HG03469 (cell line): ENCODE measurements at regions not wholly inside any gene's neighbourhood (a gene's known extent, or its start where the extent isn't known, plus 50 kb on each side); places are given as distances from the start of the nearest gene placed in this dataset.
"Not testable (repeated sequence)": the region's sequence is repeated elsewhere in the genome, so short reads cannot be mapped to it uniquely, and the experiment has no call there.

Source experiments
- ATAC-seq: cut with Tn5 transposase; IDR thresholded peaks from one replicate; pipeline ENCODE4 v1.9.1; 2021; ENCODE audit warnings: mild to moderate bottlenecking, moderate library complexity, moderate number of reproducible peaks; ENCODE audit not compliant: unreplicated experiment

DNA sequence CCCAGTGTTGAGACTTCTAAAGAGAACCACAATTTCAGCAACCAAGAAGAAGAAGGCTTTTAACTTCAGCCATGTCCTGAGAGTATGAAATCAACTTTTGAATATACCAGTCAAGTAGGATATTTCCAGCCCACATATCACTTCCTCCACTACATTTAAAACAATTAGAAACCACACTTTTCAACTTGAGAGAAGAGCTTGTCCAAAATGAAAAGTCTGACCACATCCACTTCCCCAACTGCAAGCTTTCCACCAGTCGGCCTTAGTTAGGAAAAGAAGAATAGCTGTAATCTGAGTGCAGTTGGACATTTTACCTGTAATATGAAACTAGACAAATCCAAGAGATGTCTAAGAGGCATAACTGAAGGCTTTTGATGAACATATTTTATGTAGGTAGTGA is 101.9 kb upstream of the SLC7A11 start:
- no peak for ATAC-seq

GRCh38 chr4:138341739-138342415 is 99.7 kb upstream of the SLC7A11 start:
- ATAC-seq = peak; percentile 71

GRCh38 chr4:138338840-138339239 is 96.7 kb upstream of the SLC7A11 start:
- no peak for ATAC-seq

GRCh38 chr4:138338222-138338621 is 96.1 kb upstream of the SLC7A11 start:
- not testable (repeated sequence) for ATAC-seq

- ATAC-seq = no peak
These were observed 92.3 kb upstream of the SLC7A11 start for GRCh38 chr4:138334346-138335016.

DNA sequence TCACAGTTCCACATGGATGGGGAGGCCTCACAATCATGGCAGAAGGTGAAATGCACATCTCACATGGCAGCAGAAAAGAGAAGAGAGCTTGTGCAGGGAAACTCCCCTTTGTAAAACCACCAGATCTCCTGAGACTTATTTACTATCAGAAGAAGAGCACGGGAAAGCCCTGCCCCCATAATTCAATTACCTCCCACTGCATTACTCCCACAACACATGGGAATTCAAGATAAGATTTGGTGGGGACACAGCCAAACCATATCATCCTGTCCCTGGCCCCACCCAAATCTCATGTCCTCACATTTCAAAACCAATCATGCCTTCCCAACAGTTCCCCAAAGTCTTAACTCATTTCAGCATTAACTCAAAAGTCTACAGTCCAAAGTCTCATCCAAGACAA is 90.3 kb upstream of the SLC7A11 start:
- ATAC-seq = not testable (repeated sequence)

DNA sequence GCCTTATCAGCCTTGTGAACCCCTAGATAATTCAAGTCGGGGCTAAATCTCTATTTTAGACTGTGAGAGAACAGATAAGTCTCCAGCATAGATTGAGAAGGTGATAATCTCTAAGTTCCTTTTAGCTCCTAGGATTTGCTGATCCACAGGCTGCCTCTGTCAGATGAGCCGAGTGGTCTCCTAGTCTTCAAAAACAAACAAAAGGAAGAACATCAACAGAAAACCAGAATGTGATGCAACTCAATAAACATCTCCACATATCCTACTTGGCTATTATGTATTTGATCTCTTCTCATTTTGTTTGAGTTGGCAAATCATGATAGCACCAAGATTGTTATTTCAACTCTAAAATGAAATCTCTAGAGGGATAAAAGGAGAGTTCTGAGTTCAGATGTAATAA is 88.4 kb upstream of the SLC7A11 start:
- ATAC-seq = no peak

DNA sequence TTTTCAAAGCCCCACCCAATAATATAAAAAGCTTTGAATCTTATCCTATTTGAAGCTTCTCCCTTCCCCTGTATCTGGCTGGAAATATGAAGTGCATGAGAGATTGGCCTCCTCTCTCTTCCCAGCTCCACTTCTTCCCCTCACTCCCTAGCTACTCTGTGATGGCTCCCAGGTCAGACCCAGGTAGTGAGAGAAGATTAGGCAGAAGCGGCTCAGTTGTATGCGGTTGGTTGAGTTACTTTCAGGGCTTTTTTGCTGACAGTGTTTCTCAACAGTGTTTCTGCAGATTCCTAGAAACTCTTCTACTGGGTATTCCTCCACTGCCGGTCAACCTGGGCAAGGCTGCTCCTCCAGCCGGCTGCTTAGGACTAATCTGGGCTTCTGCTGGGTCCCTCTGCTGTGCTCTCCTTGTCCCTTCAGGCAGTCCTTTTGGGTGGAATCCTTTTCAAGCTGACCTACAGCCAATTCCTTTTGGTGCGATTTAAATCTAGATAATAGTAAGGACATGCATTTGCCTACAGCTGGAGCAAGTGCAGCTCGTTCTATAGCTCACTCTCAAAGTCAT is 87.4 kb upstream of the SLC7A11 start:
- ATAC-seq = no peak

DNA sequence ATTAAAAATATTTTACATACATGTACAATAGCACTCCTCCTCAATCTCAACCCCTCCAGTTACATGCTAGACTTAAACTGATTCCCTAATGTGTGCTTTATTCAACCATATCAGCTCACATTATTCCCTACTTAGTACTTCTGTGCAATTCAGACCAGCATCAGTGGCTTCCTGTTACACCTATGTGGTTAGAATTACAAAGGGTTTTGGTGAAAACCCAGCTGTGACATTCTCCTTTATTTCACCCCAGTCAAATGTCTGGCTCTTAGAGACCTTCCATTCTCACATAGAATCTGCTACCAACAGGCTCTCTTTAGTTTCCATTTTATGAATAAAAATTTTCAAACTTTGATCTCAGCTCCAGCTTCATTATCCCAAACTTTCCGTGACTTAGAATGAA is 85.2 kb upstream of the SLC7A11 start:
- peak; percentile 65 for ATAC-seq

DNA sequence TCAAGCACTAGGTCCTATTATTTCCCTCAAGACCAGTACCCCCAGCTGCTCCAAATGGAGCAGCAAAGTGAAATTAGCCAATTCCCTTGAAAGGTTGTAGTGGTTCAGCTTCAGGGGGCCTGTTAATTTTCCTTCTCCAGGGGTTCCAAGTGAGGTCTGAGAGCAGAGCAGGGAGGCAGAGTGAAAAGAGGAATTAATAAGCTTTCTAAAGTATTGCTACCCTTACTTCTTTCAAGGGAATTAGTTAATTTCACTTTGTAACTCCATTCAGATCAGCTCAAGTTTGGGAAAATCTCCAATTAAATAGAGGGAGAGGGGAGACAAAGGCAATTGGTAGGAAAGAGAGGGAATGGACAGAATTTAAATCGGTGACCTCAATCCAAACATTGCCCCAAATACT is 78.7 kb upstream of the SLC7A11 start:
- ATAC-seq = no peak

GRCh38 chr4:138320030-138320429 is 77.9 kb upstream of the SLC7A11 start:
- no peak for ATAC-seq

GRCh38 chr4:138317175-138317748 is 75.1 kb upstream of the SLC7A11 start:
- ATAC-seq = no peak

DNA sequence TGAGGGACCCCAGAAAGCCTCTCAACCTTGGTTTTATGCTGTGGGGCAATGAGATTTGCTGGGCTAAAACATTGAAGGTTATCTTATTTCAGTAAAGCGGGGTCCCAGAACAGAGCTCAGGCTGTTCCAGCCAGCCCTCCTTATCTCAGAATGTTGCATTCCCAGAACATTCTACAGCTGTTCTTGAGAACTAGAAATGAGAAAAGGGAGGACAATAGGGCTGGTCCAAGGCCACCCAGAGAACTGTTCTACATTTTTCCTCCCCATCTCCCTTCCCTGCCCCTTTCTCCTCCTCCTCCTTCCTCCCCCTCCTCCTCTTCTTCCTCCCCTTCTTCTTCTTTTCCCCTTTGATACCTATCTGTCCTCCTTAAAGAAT is 70.4 kb upstream of the SLC7A11 start:
- ATAC-seq = no peak

DNA sequence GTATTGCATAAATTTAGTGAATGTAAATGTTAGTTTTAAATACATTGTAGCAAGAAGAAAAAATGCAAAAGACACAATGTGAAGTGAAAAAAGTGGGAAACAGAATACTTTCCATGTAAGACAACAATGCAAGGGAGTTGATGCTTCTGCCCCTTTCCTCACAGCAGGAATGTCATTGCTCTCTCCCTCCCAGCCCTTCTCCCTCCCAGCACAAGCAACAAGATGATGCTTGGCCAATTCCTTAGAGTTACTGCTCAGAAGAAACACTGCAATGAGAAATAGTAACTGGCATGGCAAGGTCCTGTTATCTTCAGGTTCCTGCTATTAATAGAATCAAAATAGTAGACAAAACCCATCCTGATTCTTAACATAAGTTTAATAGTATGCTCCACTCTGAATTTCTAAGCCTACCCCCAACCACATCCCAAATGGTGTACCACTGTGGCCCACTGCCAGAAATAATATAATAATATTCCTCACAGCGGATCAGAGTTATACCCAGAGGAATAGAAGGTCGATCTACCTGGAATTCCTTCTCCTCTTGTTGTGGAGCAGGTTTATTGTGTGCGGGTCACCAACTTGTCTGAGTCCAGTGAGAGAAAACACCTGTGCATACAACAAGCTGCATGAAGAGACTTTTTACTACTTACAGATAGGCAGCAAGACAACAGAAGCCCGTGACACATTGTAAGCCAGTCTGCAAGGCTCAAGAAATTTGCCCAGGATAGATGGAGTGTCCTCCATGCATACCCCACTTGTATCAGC is 69.8 kb upstream of the SLC7A11 start:
- no peak for ATAC-seq

DNA sequence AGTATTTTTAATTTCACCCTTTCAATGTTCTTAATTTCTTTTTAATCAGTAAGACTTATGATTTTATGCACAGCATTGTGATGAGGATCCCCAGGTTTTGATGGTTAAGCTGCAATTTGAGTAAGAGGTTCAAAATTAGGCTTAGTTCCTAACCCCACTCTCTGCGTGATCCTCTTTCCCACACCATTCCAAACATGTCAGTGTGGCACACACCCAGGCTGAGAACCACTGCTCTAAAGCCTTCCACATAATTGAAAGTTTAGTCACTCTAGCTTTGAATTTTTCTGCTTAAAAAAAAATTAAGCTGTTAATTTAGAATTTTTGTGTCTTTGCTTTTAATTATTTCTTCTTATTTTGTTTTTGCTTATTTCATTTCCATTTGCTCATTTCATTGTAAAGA is 68.8 kb upstream of the SLC7A11 start:
- ATAC-seq = no peak

GRCh38 chr4:138310498-138310897 is 68.3 kb upstream of the SLC7A11 start:
- ATAC-seq = no peak

- ATAC-seq = no peak
These were observed 66.2 kb upstream of the SLC7A11 start for GRCh38 chr4:138308356-138308755.

- no peak for ATAC-seq
These were observed 65.2 kb upstream of the SLC7A11 start for GRCh38 chr4:138307319-138307718.

DNA sequence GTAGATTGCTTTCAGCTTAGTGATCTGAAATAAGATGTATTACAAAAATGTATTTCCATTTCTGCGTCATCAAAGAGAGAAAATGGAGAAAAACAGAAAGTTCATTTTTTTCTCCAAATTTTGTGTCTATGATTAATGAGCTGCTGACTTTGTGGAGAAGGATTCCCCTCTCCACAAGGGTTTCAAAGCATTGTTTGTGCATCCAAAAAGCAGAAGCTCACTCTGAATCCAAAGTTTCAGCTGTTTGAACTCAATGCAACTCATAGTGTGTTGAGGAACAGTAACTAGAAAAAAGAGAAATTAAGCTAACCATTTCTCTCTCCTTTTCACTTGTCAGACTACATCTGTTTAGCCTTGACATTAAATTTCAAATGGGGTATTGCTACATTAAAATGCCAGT is 62.9 kb upstream of the SLC7A11 start:
- ATAC-seq = no peak

DNA sequence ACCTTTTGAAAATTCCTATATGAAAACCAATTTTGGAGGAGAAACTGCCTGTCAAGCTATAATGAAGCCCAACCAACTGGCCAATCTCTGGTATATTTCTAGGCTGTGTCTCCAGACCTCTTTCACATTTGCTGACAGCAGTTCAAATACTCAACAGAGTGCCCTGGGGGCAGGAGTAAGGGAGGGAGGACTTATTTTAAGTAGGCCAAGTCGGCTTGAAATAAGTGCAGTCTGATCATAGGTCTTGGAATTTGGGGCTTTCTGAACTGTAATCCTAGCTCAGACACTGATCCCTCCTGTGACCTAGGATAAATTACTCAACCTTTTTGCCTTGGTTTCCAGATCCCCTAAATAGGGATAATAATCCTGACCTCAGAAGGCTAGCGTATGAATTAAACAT is 59.4 kb upstream of the SLC7A11 start:
- no peak for ATAC-seq

- no peak for ATAC-seq
These were observed 58.5 kb upstream of the SLC7A11 start for GRCh38 chr4:138300616-138301015.
